ENCODE measurements at regions not wholly inside any gene's neighbourhood (a gene's known extent, or its start where the extent isn't known, plus 50 kb on each side); places are given as distances from the start of the nearest gene placed in this dataset.

- H3K4me3 ChIP-seq (ENCODE audit: low read depth, low read length), result no peak overlapping the region
- CTCF ChIA-PET, result no interaction called here
- no peak for DNase-seq (ENCODE audit: low read depth, low spot score)
- TF ChIP-seq, protein P1, sequence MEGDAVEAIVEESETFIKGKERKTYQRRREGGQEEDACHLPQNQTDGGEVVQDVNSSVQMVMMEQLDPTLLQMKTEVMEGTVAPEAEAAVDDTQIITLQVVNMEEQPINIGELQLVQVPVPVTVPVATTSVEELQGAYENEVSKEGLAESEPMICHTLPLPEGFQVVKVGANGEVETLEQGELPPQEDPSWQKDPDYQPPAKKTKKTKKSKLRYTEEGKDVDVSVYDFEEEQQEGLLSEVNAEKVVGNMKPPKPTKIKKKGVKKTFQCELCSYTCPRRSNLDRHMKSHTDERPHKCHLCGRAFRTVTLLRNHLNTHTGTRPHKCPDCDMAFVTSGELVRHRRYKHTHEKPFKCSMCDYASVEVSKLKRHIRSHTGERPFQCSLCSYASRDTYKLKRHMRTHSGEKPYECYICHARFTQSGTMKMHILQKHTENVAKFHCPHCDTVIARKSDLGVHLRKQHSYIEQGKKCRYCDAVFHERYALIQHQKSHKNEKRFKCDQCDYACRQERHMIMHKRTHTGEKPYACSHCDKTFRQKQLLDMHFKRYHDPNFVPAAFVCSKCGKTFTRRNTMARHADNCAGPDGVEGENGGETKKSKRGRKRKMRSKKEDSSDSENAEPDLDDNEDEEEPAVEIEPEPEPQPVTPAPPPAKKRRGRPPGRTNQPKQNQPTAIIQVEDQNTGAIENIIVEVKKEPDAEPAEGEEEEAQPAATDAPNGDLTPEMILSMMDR (IDR thresholded peaks at IDR 0.05; ENCODE audit: insufficient read depth, low read length, missing control alignments), result no peak
- POLR2A ChIA-PET, result no interaction called here
Measured at GRCh38 chr15:25616471-25616870, 177.6 kb upstream of the UBE3A start.

DNA sequence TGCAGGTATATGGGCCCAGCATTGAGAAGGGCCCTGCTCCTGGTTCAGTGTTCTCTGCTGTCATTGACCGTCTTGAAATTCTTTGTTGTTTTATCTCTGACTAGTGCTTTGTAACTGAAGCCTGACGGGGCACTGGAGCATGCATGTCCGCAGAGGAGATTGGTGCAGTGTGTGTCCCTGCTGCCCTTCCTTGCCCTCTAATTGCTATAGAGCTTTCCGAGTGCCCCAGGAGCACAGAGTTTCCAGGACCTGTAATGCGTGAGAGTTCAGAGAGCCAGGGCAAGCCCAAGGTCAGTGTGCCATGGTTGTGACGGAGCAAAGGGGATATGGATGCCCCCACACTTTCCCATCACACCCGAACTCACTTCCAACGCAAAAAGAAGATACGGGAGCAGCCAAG, 174.3 kb upstream of the UBE3A start:
- POLR2A ChIA-PET, result no interaction called here
- no peak overlapping the region for H3K4me3 ChIP-seq (ENCODE audit: low read depth, low read length)
- DNase-seq (ENCODE audit: low read depth, low spot score), result no peak
- CTCF ChIA-PET, result no interaction called here
- TF ChIP-seq, protein P1 (IDR thresholded peaks at IDR 0.05; ENCODE audit: insufficient read depth, low read length, missing control alignments), result no peak

GRCh38 chr15:25611603-25612002, 172.8 kb upstream of the UBE3A start:
- CTCF ChIA-PET, result no interaction called here
- POLR2A ChIA-PET, result no interaction called here

GRCh38 chr15:25609371-25609770, 170.5 kb upstream of the UBE3A start:
- H3K4me3 ChIP-seq (ENCODE audit: low read depth, low read length), result no peak overlapping the region
- TF ChIP-seq, protein P1 (IDR thresholded peaks at IDR 0.05; ENCODE audit: insufficient read depth, low read length, missing control alignments), result no peak
- POLR2A ChIA-PET, result no interaction called here
- CTCF ChIA-PET, result no interaction called here
- no peak for DNase-seq (ENCODE audit: low read depth, low spot score)

More at GRCh38 chr15:25611603-25612002, 172.8 kb upstream of the UBE3A start:
- H3K4me3 ChIP-seq (ENCODE audit: low read depth, low read length), result no peak overlapping the region
- TF ChIP-seq, protein P1 (IDR thresholded peaks at IDR 0.05; ENCODE audit: insufficient read depth, low read length, missing control alignments), result no peak
- no peak for DNase-seq (ENCODE audit: low read depth, low spot score)

DNA sequence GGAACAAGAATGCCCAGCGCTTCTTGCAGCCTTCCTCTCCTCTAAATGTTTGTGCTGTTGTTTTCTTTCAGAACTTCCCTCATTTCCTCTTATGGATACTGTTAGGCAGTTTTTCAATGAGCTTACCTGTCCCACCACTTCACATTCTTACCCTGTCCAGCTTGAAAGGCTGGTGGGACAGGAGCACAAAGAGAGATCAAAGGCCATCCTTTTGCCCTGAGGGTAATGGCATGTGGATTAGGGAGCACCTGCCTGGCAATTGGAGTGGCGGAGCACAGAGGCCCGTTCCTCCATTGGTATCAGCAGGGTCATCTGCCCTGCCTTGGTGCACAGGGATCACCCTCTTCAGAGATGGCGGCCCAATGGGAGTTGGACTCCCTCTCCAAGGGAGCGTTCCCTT, 170.1 kb upstream of the UBE3A start:
- TF ChIP-seq, protein P1 (IDR thresholded peaks at IDR 0.05; ENCODE audit: insufficient read depth, low read length, missing control alignments), result no peak
- ChIA-PET CTCF (no interaction called here), POLR2A (no interaction called here)
- DNase-seq (ENCODE audit: low read depth, low spot score), result no peak
- no peak overlapping the region for H3K4me3 ChIP-seq (ENCODE audit: low read depth, low read length)

- ChIA-PET CTCF (no interaction called here), POLR2A (no interaction called here)
- TF ChIP-seq, protein P1 (IDR thresholded peaks at IDR 0.05; ENCODE audit: insufficient read depth, low read length, missing control alignments), result no peak
- DNase-seq (ENCODE audit: low read depth, low spot score), result no peak
- H3K4me3 ChIP-seq (ENCODE audit: low read depth, low read length), result no peak overlapping the region
Measured at GRCh38 chr15:25605151-25605550, 166.3 kb upstream of the UBE3A start.
